Spleen (tissue), 7 donors: ENCODE measurements at regions not wholly inside any gene's neighbourhood (a gene's known extent, or its start where the extent isn't known, plus 50 kb on each side); places are given as distances from the start of the nearest gene placed in this dataset.

Experiments used
- CTCF ChIP-seq, 11 experiments: fragments of 200-600 bp in 7 of 11; fragments of 450-650 bp in 4 of 11; sonication (generic) in 4 of 11; IDR thresholded peaks in 8 of 11; conservative IDR thresholded peaks in 3 of 11; 1 replicate in 7 of 11; 2 replicates in 4 of 11; pipeline versions ENCODE4 v1.4.0 to v1.8.0; 2016 to 2021; ENCODE audit warnings: antibody characterized with exemption in 11 of 11, inconsistent platforms in 4 of 11, mild to moderate bottlenecking in 1 of 11
- POLR2AphosphoS5 ChIP-seq, 3 donors: sonication (generic); formaldehyde crosslinking; IDR thresholded peaks; one replicate each; pipeline ENCODE4 v1.5.1; 2017; ENCODE audit warnings: antibody characterized with exemption in 3 of 3
- donor health status: DM: no; HTN: no; CAD: no; lungs with moderate emphysema.
- donor health status: DM: no; HTN: no; CAD: no.
- donor health status: DM: no; HTN: no; CAD: no.

GRCh38 chr12:107485731-107486130, 199.9 kb upstream of the PWP1 start:
- no peak for TF ChIP-seq CTCF (IDR thresholded peaks at IDR 0.05 in 8 of 11, conservative IDR thresholded peaks at IDR 0.05 in 3 of 11)
- TF ChIP-seq POLR2AphosphoS5 (IDR thresholded peaks at IDR 0.05) = no peak
